Hepatocyte (in vitro differentiated cells): ENCODE measurements at regions not wholly inside any gene's neighbourhood (a gene's known extent, or its start where the extent isn't known, plus 50 kb on each side); places are given as distances from the start of the nearest gene placed in this dataset.

ENCODE experiments used
- CTCF ChIP-seq: fragments of 200-600 bp; sonication (generic); IDR thresholded peaks from 2 replicates; pipeline ENCODE4 v1.5.1; 2016; ENCODE audit warnings: antibody characterized with exemption, mild to moderate bottlenecking; ENCODE audit not compliant: poor library complexity
- EZH2 ChIP-seq: fragments of 200-600 bp; sonication (generic); IDR thresholded peaks from 2 replicates; pipeline ENCODE4 v1.6.1; 2016; ENCODE audit warnings: antibody characterized with exemption, mild to moderate bottlenecking, borderline replicate concordance
- EZH2phosphoT487 ChIP-seq: fragments of 200-600 bp; sonication (generic); IDR thresholded peaks from one replicate; pipeline ENCODE4 v1.6.1; 2018; ENCODE audit warnings: antibody characterized with exemption, mild to moderate bottlenecking, low read depth, moderate library complexity; ENCODE audit not compliant: unreplicated experiment, severe bottlenecking

- TF ChIP-seq CTCF (no peak), EZH2 (no peak), EZH2phosphoT487 (no peak)
These were observed 150.8 kb upstream of the BNIP2 start for GRCh38 chr15:59839906-59840305.
